ENCODE measurements at regions not wholly inside any gene's neighbourhood (a gene's known extent, or its start where the extent isn't known, plus 50 kb on each side); places are given as distances from the start of the nearest gene placed in this dataset.

GRCh38 chr4:149884046-149884445, 68.4 kb upstream of the IQCM start:
- Mint-ChIP-seq H3K4me3 (ENCODE audit: unreplicated experiment) (no peak overlapping the region), H3K4me1 (ENCODE audit: low read depth, unreplicated experiment) (peaks cover 7% of the 10 kb centered on the region), H3K36me3 (ENCODE audit: insufficient read depth, unreplicated experiment) (no peaks in the 10 kb centered on the region), H3K9me3 (ENCODE audit: unreplicated experiment) (no peaks in the 10 kb centered on the region), H3K27ac (ENCODE audit: unreplicated experiment) (no peak overlapping the region), H3K27me3 (ENCODE audit: insufficient read depth, unreplicated experiment) (no peaks in the 10 kb centered on the region)
- ChIA-PET POLR2A (no interaction called here), CTCF (no interaction called here)
- H3K27me3 ChIP-seq (replicated peaks; ENCODE audit: control insufficient read depth, insufficient read depth, low read length): no peaks in the 10 kb centered on the region
- no peaks in the 10 kb centered on the region for H3K36me3 ChIP-seq (ENCODE audit: control insufficient read depth, insufficient read depth, low read length)
- intact Hi-C loops (cut with micrococcal nuclease; ENCODE audit: unreplicated experiment): no loop called here
- H3K4me1 ChIP-seq: no peaks in the 10 kb centered on the region
- BruUV-seq (replicated peaks): no TSS peak
- no peak for TF ChIP-seq CTCF (IDR thresholded peaks at IDR 0.05; ENCODE audit: insufficient read depth in 1 of 2, low read depth in 1 of 2, low read length in 1 of 2, severe bottlenecking in 1 of 2, unreplicated experiment in 1 of 2)
- H3K9me3 ChIP-seq: no peaks in the 10 kb centered on the region
- DNase-seq: no peak
- H3K4me3 ChIP-seq (ENCODE audit: low read depth, low read length): no peak overlapping the region

- POLR2A ChIA-PET: no interaction called here
- H3K36me3 Mint-ChIP-seq (ENCODE audit: insufficient read depth, unreplicated experiment): no peaks in the 10 kb centered on the region
- no peaks in the 10 kb centered on the region for H3K9me3 Mint-ChIP-seq (ENCODE audit: unreplicated experiment)
- no peak overlapping the region for H3K4me3 Mint-ChIP-seq (ENCODE audit: unreplicated experiment)
- CTCF ChIA-PET: no interaction called here
- TF ChIP-seq CTCF (IDR thresholded peaks at IDR 0.05; ENCODE audit: insufficient read depth in 1 of 2, low read depth in 1 of 2, low read length in 1 of 2, severe bottlenecking in 1 of 2, unreplicated experiment in 1 of 2): no peak
- Histone ChIP-seq H3K27me3 (replicated peaks; ENCODE audit: control insufficient read depth, insufficient read depth, low read length) (no peaks in the 10 kb centered on the region), H3K4me3 (ENCODE audit: low read depth, low read length) (no peak overlapping the region), H3K36me3 (ENCODE audit: control insufficient read depth, insufficient read depth, low read length) (no peaks in the 10 kb centered on the region), H3K4me1 (no peaks in the 10 kb centered on the region), H3K9me3 (no peaks in the 10 kb centered on the region)
- H3K27me3 Mint-ChIP-seq (ENCODE audit: insufficient read depth, unreplicated experiment): no peaks in the 10 kb centered on the region
- BruUV-seq (replicated peaks): no TSS peak
- H3K27ac Mint-ChIP-seq (ENCODE audit: unreplicated experiment): no peak overlapping the region
- intact Hi-C loops (cut with micrococcal nuclease; ENCODE audit: unreplicated experiment): no loop called here
- DNase-seq: no peak
- H3K4me1 Mint-ChIP-seq (ENCODE audit: low read depth, unreplicated experiment): peaks cover 7% of the 10 kb centered on the region
Measured at GRCh38 chr4:149884529-149885181, 69.0 kb upstream of the IQCM start.

GRCh38 chr4:149885896-149886295, 70.3 kb upstream of the IQCM start:
- CTCF ChIA-PET: no interaction called here
- Histone ChIP-seq H3K9me3 (no peaks in the 10 kb centered on the region), H3K4me1 (no peaks in the 10 kb centered on the region), H3K36me3 (ENCODE audit: control insufficient read depth, insufficient read depth, low read length) (no peaks in the 10 kb centered on the region), H3K4me3 (ENCODE audit: low read depth, low read length) (no peak overlapping the region), H3K27me3 (replicated peaks; ENCODE audit: control insufficient read depth, insufficient read depth, low read length) (no peaks in the 10 kb centered on the region)
- BruUV-seq (replicated peaks): no TSS peak
- H3K36me3 Mint-ChIP-seq (ENCODE audit: insufficient read depth, unreplicated experiment): no peaks in the 10 kb centered on the region
- intact Hi-C loops (cut with micrococcal nuclease; ENCODE audit: unreplicated experiment): no loop called here
- POLR2A ChIA-PET: no interaction called here
- no peak for TF ChIP-seq CTCF (IDR thresholded peaks at IDR 0.05; ENCODE audit: insufficient read depth in 1 of 2, low read depth in 1 of 2, low read length in 1 of 2, severe bottlenecking in 1 of 2, unreplicated experiment in 1 of 2)
- H3K27me3 Mint-ChIP-seq (ENCODE audit: insufficient read depth, unreplicated experiment): no peaks in the 10 kb centered on the region
- H3K4me3 Mint-ChIP-seq (ENCODE audit: unreplicated experiment): no peak overlapping the region
- no peak overlapping the region for H3K27ac Mint-ChIP-seq (ENCODE audit: unreplicated experiment)
- DNase-seq: no peak
- H3K4me1 Mint-ChIP-seq (ENCODE audit: low read depth, unreplicated experiment): peaks cover 7% of the 10 kb centered on the region
- H3K9me3 Mint-ChIP-seq (ENCODE audit: unreplicated experiment): no peaks in the 10 kb centered on the region

All from Caco-2 (cell line).